ENCODE measurements at regions not wholly inside any gene's neighbourhood (a gene's known extent, or its start where the extent isn't known, plus 50 kb on each side); places are given as distances from the start of the nearest gene placed in this dataset.

DNA sequence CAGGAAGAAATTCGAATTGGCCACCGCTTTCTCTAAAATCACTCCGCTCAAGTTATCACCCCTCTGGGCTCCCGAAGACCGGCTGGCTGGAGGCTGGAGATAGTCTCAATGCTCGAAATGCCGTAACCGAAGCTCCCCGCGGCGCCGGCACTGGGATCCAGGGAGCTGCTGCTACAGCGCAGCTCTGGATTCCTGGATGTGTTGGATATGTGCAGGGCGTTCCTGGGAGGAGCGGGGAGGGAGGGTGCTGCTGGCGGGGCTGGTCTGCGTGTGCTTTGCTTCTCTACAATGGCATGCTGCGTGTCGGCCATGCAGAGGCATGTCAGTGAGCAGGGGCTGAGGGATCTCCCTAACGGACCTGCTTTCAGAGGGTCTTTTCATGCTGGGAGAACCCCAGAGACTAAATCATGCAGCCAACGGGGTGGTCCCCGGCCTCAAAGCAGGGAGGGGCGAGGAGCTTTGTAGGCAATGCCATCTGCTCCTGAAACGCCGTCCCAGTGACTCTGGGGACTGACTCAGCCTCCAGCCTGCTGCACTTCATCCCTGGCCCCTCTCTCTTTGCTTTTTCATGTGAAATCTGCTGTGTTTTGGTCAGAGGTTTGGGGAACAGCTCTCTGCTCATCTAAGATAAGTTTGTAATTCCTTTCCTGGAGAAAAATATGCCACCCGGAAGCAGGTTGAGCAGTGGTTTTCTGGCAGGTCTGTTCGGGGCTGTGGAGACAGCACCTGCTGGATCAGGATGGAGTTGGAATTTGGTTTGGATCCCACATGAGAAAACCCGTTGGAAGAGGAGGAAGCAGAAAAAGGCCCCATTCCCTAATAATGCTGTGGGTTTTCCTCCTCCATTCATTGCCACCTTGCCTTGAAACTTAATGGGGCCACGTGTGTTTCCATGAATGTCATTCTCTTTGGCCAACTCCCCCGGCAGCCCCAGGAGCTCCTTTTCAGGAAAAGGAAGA lies 311.4 kb downstream of the SEC14L1 start (continued):
- peak; percentile 5; the same call in 1 of the 2 replicates for TF ChIP-seq SNAPC4 (CRISPR knock-in tag; IDR thresholded peaks at IDR 0.05)
- 0 out of 2 replicates have a peak, but pooled peaks have one; percentile 3 for TF ChIP-seq KDM5B (CRISPR knock-in tag; IDR thresholded peaks at IDR 0.05; ENCODE audit: borderline replicate concordance)
- TF ChIP-seq SNAI1 (CRISPR knock-in tag; IDR thresholded peaks at IDR 0.05; ENCODE audit: borderline replicate concordance), result 0 out of 2 replicates have a peak, but pooled peaks have one; percentile 36
- TF ChIP-seq, protein P1, sequence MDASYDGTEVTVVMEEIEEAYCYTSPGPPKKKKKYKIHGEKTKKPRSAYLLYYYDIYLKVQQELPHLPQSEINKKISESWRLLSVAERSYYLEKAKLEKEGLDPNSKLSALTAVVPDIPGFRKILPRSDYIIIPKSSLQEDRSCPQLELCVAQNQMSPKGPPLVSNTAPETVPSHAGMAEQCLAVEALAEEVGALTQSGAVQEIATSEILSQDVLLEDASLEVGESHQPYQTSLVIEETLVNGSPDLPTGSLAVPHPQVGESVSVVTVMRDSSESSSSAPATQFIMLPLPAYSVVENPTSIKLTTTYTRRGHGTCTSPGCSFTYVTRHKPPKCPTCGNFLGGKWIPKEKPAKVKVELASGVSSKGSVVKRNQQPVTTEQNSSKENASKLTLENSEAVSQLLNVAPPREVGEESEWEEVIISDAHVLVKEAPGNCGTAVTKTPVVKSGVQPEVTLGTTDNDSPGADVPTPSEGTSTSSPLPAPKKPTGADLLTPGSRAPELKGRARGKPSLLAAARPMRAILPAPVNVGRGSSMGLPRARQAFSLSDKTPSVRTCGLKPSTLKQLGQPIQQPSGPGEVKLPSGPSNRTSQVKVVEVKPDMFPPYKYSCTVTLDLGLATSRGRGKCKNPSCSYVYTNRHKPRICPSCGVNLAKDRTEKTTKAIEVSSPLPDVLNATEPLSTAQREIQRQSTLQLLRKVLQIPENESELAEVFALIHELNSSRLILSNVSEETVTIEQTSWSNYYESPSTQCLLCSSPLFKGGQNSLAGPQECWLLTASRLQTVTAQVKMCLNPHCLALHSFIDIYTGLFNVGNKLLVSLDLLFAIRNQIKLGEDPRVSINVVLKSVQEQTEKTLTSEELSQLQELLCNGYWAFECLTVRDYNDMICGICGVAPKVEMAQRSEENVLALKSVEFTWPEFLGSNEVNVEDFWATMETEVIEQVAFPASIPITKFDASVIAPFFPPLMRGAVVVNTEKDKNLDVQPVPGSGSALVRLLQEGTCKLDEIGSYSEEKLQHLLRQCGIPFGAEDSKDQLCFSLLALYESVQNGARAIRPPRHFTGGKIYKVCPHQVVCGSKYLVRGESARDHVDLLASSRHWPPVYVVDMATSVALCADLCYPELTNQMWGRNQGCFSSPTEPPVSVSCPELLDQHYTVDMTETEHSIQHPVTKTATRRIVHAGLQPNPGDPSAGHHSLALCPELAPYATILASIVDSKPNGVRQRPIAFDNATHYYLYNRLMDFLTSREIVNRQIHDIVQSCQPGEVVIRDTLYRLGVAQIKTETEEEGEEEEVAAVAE (CRISPR knock-in tag; IDR thresholded peaks at IDR 0.05; ENCODE audit: borderline replicate concordance), result no peak
- TF ChIP-seq JARID2 (CRISPR knock-in tag; IDR thresholded peaks at IDR 0.05; ENCODE audit: insufficient replicate concordance), result no peak
- no peak for TF ChIP-seq ZFAT (CRISPR knock-in tag; conservative IDR thresholded peaks at IDR 0.05)
- no peak for TF ChIP-seq NFYB (CRISPR knock-in tag; IDR thresholded peaks at IDR 0.05)
- 0 out of 2 replicates have a peak, but pooled peaks have one; percentile 17 for TF ChIP-seq HOXA5 (CRISPR knock-in tag; IDR thresholded peaks at IDR 0.05)
- no peak for TF ChIP-seq ZNF30 (CRISPR knock-in tag; IDR thresholded peaks at IDR 0.05)
- TF ChIP-seq, protein P2, sequence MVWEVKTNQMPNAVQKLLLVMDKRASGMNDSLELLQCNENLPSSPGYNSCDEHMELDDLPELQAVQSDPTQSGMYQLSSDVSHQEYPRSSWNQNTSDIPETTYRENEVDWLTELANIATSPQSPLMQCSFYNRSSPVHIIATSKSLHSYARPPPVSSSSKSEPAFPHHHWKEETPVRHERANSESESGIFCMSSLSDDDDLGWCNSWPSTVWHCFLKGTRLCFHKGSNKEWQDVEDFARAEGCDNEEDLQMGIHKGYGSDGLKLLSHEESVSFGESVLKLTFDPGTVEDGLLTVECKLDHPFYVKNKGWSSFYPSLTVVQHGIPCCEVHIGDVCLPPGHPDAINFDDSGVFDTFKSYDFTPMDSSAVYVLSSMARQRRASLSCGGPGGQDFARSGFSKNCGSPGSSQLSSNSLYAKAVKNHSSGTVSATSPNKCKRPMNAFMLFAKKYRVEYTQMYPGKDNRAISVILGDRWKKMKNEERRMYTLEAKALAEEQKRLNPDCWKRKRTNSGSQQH (CRISPR knock-in tag; IDR thresholded peaks at IDR 0.05; ENCODE audit: low read depth), result no peak; the same call in 1 of the 2 replicates
- TF ChIP-seq RAD21 (CRISPR knock-in tag; IDR thresholded peaks at IDR 0.05), result no peak
- no peak for TF ChIP-seq KAT8 (CRISPR knock-in tag; IDR thresholded peaks at IDR 0.05)
- peak; percentile 9 for TF ChIP-seq PTBP1 (IDR thresholded peaks at IDR 0.05; ENCODE audit: low read depth, low read length, poor library complexity, severe bottlenecking)
- no peak for TF ChIP-seq ZNF276 (CRISPR knock-in tag; IDR thresholded peaks at IDR 0.05; ENCODE audit: low read depth)
- no peak for TF ChIP-seq TCF7 (IDR thresholded peaks at IDR 0.05; ENCODE audit: low read depth)

Measured in HepG2 (cell line).